ENCODE measurements at regions not wholly inside any gene's neighbourhood (a gene's known extent, or its start where the extent isn't known, plus 50 kb on each side); places are given as distances from the start of the nearest gene placed in this dataset.

DNA sequence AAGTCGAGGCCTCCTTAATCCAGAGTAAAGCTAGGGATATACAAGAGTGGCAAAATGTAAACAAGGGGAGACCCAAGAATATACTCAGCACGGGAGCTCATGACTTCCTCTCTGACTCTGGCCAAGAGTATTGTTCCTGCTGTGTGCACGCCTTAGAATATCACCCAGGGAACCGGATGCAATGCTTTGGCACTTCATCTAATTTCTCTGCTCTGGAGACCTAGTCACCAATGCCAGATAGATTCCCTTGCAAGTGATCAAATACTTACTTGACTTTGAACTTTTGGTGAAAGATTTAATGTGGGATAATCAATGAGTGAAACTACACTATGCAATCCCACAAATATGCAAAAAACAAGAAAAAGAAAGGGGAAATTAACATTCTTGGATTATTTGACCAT, 695.5 kb downstream of the INHBA start:
- WGBS, 2 donors: 18 to 19% methylated on average over 4 of the region's 4 CpGs
- no peak overlapping the region for H3K27ac ChIP-seq

GRCh38 chr7:41006306-41006995, 696.4 kb downstream of the INHBA start:
- no peaks in the 10 kb centered on the region for H3K27me3 ChIP-seq
- TF ChIP-seq CTCF (IDR thresholded peaks at IDR 0.05) (no peak), POLR2A (IDR thresholded peaks at IDR 0.05) (no peak)

More for the DNA sequence above, 695.5 kb downstream of the INHBA start:
- intact Hi-C loops (cut with DNase I): no loop called here
- H3K9me3 ChIP-seq: no peaks in the 10 kb centered on the region
- no peaks in the 10 kb centered on the region for H3K36me3 ChIP-seq
- no peak overlapping the region for H3K4me3 ChIP-seq
- H3K27me3 ChIP-seq: no peaks in the 10 kb centered on the region
- TF ChIP-seq CTCF (IDR thresholded peaks at IDR 0.05): no peak
- TF ChIP-seq POLR2A (IDR thresholded peaks at IDR 0.05): no peak
- peaks cover 0 to 28% (median 10%) of the 10 kb centered on the region in 3 donors for H3K4me1 ChIP-seq
- DNase-seq: no peak

DNA sequence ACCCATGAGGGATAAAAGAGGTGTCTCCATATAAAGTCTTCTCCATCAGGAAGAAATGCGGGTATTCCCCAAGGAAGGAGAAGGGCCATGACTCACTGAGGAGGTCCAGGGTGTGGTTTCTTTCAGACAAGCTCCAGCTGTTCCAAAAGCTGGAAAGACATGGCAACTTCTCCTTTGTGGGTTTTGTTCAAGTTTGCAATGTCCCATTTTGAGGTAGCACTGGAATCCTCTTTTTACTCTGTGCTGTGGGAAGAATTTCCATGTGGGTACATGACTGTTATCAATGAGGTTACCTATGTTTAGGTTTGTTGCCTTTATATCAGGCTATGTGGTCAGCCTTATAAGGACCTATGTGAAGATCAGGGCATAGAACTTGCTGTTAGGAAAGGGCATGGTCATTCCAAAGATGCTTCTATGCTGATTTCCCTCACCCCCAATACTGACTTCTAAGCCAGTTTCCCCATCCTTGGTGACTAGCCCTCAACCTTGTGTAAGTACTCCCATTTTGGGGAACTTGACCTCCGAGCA, 697.5 kb downstream of the INHBA start:
- Histone ChIP-seq H3K4me1 (peaks cover 0 to 28% (median 10%) of the 10 kb centered on the region in 3 donors), H3K4me3 (no peak overlapping the region), H3K9me3 (no peaks in the 10 kb centered on the region), H3K36me3 (no peaks in the 10 kb centered on the region), H3K27me3 (no peaks in the 10 kb centered on the region), H3K27ac (peak overlapping the region in 1 of 4 donors; percentile 47)
- DNase-seq: no peak
- TF ChIP-seq POLR2A (IDR thresholded peaks at IDR 0.05): no peak
- no peak for TF ChIP-seq CTCF (IDR thresholded peaks at IDR 0.05)
- intact Hi-C loops (cut with DNase I): no loop called here
- 44 to 51% methylated on average over 2 of the region's 2 CpGs for WGBS, 2 donors

More at GRCh38 chr7:41006306-41006995, 696.4 kb downstream of the INHBA start:
- intact Hi-C loops (cut with DNase I): no loop called here
- peak overlapping the region in 1 of 4 donors; percentile 47 for H3K27ac ChIP-seq
- DNase-seq: no peak
- no peaks in the 10 kb centered on the region for H3K36me3 ChIP-seq
- no peaks in the 10 kb centered on the region for H3K9me3 ChIP-seq
- H3K4me1 ChIP-seq: peaks cover 0 to 28% (median 10%) of the 10 kb centered on the region in 3 donors
- WGBS, 2 donors: 35 to 45% methylated on average over 2 of the region's 2 CpGs
- no peak overlapping the region for H3K4me3 ChIP-seq

- intact Hi-C loops (cut with DNase I): no loop called here
- H3K36me3 ChIP-seq: no peaks in the 10 kb centered on the region
- DNase-seq: no peak
- WGBS, 2 donors: 85 to 89% methylated on average over 3 of the region's 3 CpGs
- peaks cover 0 to 23% (median 6%) of the 10 kb centered on the region in 3 donors for H3K4me1 ChIP-seq
- H3K27ac ChIP-seq: no peak overlapping the region
- TF ChIP-seq CTCF (IDR thresholded peaks at IDR 0.05): no peak
- TF ChIP-seq POLR2A (IDR thresholded peaks at IDR 0.05): no peak
- H3K27me3 ChIP-seq: no peaks in the 10 kb centered on the region
- H3K4me3 ChIP-seq: no peak overlapping the region
- no peaks in the 10 kb centered on the region for H3K9me3 ChIP-seq
Observed at GRCh38 chr7:41003977-41004376, 698.9 kb downstream of the INHBA start.

- Histone ChIP-seq H3K4me3 (no peak overlapping the region), H3K27me3 (no peaks in the 10 kb centered on the region), H3K27ac (no peak overlapping the region), H3K9me3 (no peaks in the 10 kb centered on the region), H3K36me3 (no peaks in the 10 kb centered on the region), H3K4me1 (peaks cover 0 to 23% (median 6%) of the 10 kb centered on the region in 3 donors)
- TF ChIP-seq CTCF (IDR thresholded peaks at IDR 0.05) (no peak), POLR2A (IDR thresholded peaks at IDR 0.05) (no peak)
- DNase-seq: no peak
- 87 to 89% methylated on average over 2 of the region's 2 CpGs for WGBS, 2 donors
- intact Hi-C loops (cut with DNase I): no loop called here
Observed at GRCh38 chr7:41003611-41003940, 699.3 kb downstream of the INHBA start.
